GM12892 (cell line): ENCODE measurements at regions not wholly inside any gene's neighbourhood (a gene's known extent, or its start where the extent isn't known, plus 50 kb on each side); places are given as distances from the start of the nearest gene placed in this dataset.

Experiments
- POLR2A ChIP-seq: IDR thresholded peaks from 2 replicates; pipeline ENCODE4 v1.6.1; 2011; ENCODE audit warnings: low read depth, low read length, control low read depth
- POLR2AphosphoS5 ChIP-seq: IDR thresholded peaks from 2 replicates; pipeline ENCODE4 v1.6.1; 2011; ENCODE audit warnings: low read depth, low read length, control low read depth
- TAF1 ChIP-seq: IDR thresholded peaks from 2 replicates; pipeline ENCODE4 v1.6.1; 2011; ENCODE audit warnings: low read depth, mild to moderate bottlenecking, control low read depth, low read length, borderline replicate concordance

- no peak for TF ChIP-seq POLR2AphosphoS5
- TF ChIP-seq TAF1, result no peak
- TF ChIP-seq POLR2A, result no peak
These were observed 433.8 kb upstream of the NOX3 start for GRCh38 chr6:155889410-155889809.
